GM10248 (cell line): ENCODE measurements at regions not wholly inside any gene's neighbourhood (a gene's known extent, or its start where the extent isn't known, plus 50 kb on each side); places are given as distances from the start of the nearest gene placed in this dataset.

Experiments
- CTCF ChIA-PET: fragments of 300-600 bp; sonication (Branson Sonifier 250); formaldehyde crosslinking; extraction: SDS; loops from one replicate; lab custom pipeline; 2021; ENCODE audit warnings: antibody characterized with exemption; lab: Yijun Ruan, JAX
- POLR2A ChIA-PET: fragments of 350-650 bp; sonication (Branson Sonifier 250); formaldehyde crosslinking; extraction: SDS; loops from one replicate; lab custom pipeline; 2020; ENCODE audit warnings: antibody characterized with exemption; lab: Yijun Ruan, JAX
- DNase-seq: peaks from one replicate; pipeline ENCODE4 v3.0.0; 2012; ENCODE audit errors: extremely low spot score
- CTCF ChIP-seq: IDR thresholded peaks from 2 replicates; pipeline ENCODE4 v1.5.1; 2012; ENCODE audit warnings: mild to moderate bottlenecking, low read depth; ENCODE audit errors: extremely low read depth, missing control alignments, control extremely low read depth

- CTCF ChIA-PET = no interaction called here
- no peak for TF ChIP-seq CTCF
- DNase-seq = no peak
- POLR2A ChIA-PET = no interaction called here
These were observed 70.2 kb downstream of the CLDN1 start for GRCh38 chr3:190252080-190252479.

- ChIA-PET POLR2A (no interaction called here), CTCF (no interaction called here)
- DNase-seq = no peak
- TF ChIP-seq CTCF = no peak
These were observed 72.8 kb downstream of the CLDN1 start for GRCh38 chr3:190249414-190249813.

DNA sequence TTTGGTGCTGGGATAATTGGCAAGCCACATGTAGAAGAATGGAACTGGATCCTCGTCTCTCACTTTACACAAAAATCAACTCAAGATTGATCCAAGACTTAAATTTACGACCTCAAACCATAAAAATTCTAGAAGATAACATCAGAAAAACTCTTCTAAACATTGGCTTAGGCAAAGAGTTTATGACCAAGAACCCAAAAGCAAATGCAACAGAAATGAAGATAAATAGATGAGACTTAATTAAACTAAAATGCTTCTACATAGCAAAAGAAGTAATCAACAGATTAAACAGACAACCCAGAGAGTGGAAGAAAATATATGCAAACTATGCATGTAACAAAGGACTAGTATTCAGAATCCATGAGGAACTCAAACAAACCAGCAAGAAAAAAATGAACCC, 80.1 kb downstream of the CLDN1 start:
- POLR2A ChIA-PET = no interaction called here
- DNase-seq = no peak
- CTCF ChIA-PET = no interaction called here
- TF ChIP-seq CTCF = no peak

DNA sequence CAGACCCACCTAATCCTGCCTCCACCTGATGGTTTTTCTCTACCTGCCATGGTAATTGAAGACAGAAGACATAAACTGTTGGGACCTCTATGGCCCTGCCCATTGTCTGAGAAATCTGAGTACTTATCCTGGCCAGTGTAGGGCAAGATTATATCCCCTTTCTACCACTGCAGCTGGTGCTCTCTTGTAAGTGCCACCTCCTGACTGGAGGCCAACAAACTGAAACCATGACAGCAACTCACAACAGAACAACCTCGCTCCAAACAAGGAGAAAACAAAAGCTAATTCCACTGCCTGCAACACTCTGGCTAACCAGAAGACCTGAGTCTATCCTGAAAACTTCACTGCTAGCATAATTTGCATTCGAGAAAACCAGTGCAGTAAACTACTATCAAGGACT, 82.9 kb downstream of the CLDN1 start:
- DNase-seq = no peak
- TF ChIP-seq CTCF = no peak
- ChIA-PET POLR2A (no interaction called here), CTCF (interaction anchor here (1.8 kb wide), 1 partner anchor 10 kb away, joined by 5 read pairs; no protein-coding TSS in a partner anchor)

GRCh38 chr3:190238871-190239270, 83.4 kb downstream of the CLDN1 start:
- ChIA-PET POLR2A (no interaction called here), CTCF (interaction anchor here (0.7 to 1.8 kb wide), 2 partner anchors 9 to 14 kb away, joined by 3 to 5 read pairs; no protein-coding TSS in a partner anchor)
- DNase-seq = no peak

GRCh38 chr3:190234621-190235020, 87.6 kb downstream of the CLDN1 start:
- ChIA-PET POLR2A (no interaction called here), CTCF (interaction anchor here (0.9 to 2.3 kb wide), 2 partner anchors 10 to 273 kb away, joined by 3 to 5 read pairs; no protein-coding TSS in a partner anchor)
- no peak for DNase-seq
- TF ChIP-seq CTCF = no peak

More at GRCh38 chr3:190238871-190239270, 83.4 kb downstream of the CLDN1 start:
- no peak for TF ChIP-seq CTCF
